ENCODE measurements at regions not wholly inside any gene's neighbourhood (a gene's known extent, or its start where the extent isn't known, plus 50 kb on each side); places are given as distances from the start of the nearest gene placed in this dataset.

GRCh38 chr10:121167534-121168243, 316.5 kb downstream of the WDR11 start:
- TF ChIP-seq CTCF (IDR thresholded peaks at IDR 0.05; ENCODE audit: insufficient read depth, low read length, poor library complexity, severe bottlenecking): no peak
- no peak for TF ChIP-seq EZH2phosphoT487 (conservative IDR thresholded peaks at IDR 0.05; ENCODE audit: low read length)
